ENCODE measurements at regions not wholly inside any gene's neighbourhood (a gene's known extent, or its start where the extent isn't known, plus 50 kb on each side); places are given as distances from the start of the nearest gene placed in this dataset.

DNA sequence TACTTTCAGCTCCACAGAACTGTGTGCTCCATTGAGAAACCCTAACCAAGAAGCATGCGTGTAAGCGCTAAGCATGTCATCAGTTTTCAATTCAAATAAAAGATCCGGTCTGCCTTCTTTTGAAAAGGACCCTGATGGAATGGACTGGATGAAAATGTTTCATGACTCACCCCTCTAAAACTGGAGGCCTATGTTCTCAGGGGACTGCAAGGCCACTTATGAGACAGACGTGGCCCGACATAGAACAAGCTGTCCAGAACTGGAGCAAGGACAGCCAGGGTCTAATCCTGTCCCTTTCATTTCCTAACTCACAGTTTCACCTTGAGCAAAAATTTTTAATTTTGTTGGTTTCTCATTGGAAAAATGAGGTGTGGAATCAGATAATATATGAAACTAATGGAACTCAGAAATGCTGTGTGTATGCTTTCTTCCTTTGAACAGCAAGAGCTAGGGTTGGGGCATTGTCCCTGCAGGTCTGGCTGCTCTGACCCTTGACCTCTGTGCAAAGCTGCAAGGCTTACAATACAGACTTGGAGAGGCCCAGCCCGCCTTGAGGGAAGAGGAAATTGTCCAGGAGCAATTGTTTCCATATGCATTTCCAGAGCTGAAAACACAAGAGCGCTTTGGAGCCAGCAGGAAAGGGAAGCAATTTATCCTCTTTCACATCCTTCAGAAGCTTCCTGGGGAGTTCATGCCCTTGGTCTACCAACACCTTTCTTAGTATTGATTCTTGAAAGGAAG is 553.4 kb upstream of the KLF12 start:
- TF ChIP-seq POLR2A (IDR thresholded peaks at IDR 0.05), result no peak
- TF ChIP-seq, protein P1, sequence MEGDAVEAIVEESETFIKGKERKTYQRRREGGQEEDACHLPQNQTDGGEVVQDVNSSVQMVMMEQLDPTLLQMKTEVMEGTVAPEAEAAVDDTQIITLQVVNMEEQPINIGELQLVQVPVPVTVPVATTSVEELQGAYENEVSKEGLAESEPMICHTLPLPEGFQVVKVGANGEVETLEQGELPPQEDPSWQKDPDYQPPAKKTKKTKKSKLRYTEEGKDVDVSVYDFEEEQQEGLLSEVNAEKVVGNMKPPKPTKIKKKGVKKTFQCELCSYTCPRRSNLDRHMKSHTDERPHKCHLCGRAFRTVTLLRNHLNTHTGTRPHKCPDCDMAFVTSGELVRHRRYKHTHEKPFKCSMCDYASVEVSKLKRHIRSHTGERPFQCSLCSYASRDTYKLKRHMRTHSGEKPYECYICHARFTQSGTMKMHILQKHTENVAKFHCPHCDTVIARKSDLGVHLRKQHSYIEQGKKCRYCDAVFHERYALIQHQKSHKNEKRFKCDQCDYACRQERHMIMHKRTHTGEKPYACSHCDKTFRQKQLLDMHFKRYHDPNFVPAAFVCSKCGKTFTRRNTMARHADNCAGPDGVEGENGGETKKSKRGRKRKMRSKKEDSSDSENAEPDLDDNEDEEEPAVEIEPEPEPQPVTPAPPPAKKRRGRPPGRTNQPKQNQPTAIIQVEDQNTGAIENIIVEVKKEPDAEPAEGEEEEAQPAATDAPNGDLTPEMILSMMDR (IDR thresholded peaks at IDR 0.05), result no peak
- H3K4me1 ChIP-seq, result no peaks in the 10 kb centered on the region
- intact Hi-C loops (cut with DNase I), result no loop called here
- WGBS, 2 donors, result 87% methylated on average over 7 of the region's 7 CpGs
- H3K27ac ChIP-seq, result no peak overlapping the region
- no peaks in the 10 kb centered on the region for H3K9me3 ChIP-seq
- H3K36me3 ChIP-seq, result no peaks in the 10 kb centered on the region
- no peak for DNase-seq
- H3K27me3 ChIP-seq, result no peaks in the 10 kb centered on the region
- no peak overlapping the region for H3K4me3 ChIP-seq (replicated peaks in 1 of 3)

DNA sequence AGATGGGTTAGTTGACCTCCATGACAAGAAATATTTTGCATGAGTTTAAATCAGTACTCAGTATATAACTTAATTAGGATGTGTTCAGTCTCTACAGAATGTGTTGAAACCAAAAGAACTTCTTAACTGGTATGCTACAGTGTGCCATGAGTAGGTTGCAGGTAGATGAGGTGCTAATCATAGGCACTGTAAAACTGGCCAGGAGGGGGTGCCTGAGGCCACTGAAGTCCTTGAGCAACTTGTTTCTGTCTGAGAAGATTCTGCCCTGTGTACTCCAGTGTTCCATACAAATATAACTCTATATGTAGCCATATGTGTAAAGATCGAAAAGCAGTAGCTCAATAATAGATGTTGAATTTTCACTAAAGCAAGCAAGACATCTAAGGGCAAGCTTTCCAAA is 549.2 kb upstream of the KLF12 start:
- Histone ChIP-seq H3K27ac (no peak overlapping the region), H3K4me1 (no peaks in the 10 kb centered on the region), H3K27me3 (no peaks in the 10 kb centered on the region), H3K36me3 (no peaks in the 10 kb centered on the region), H3K4me3 (replicated peaks in 1 of 3) (no peak overlapping the region), H3K9me3 (no peaks in the 10 kb centered on the region)
- WGBS, 2 donors, result 95 to 100% methylated on average over 1 of the region's 1 CpG
- intact Hi-C loops (cut with DNase I), result no loop called here
- TF ChIP-seq POLR2A (IDR thresholded peaks at IDR 0.05), result no peak
- TF ChIP-seq, protein P1 (IDR thresholded peaks at IDR 0.05), result no peak
- no peak for DNase-seq

DNA sequence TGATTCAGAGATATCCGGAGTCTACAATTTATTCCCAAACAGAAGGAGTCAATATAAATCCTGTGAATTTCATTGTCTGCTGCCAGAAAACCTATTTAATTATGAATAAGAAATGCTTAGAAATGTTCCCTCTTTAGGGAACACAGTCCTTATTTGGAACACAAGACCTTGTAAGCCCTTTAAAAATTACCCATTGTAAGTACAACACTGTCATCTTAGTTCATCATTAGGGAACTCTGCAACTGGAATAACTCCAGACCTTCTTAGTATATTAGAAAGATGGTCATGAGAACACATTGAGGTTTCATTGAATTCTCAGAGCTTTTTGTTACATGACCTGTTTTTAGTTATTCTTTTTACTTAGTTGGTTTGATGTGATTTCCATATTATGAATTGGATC is 548.5 kb upstream of the KLF12 start:
- 80 to 93% methylated on average over 1 of the region's 1 CpG for WGBS, 2 donors

DNA sequence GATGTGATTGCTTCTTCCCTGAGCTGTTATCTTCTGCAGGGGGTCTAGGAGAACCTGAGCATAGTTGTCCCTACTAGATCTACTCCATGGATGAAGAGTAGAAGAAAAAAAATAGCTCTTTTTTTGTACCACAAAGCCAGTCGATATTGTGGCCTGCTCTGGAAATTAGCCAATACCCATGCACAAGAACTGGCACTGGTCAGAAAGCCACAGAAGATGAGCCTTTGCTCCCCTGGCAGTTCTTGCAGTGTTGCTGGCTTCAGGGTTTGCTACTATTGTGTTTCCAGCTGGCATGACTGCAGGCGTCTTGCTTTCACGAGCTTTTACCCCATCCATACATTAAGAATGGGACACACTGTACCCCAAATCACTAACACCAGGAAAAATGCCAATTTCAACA is 547.7 kb upstream of the KLF12 start:
- DNase-seq, result no peak
- Histone ChIP-seq H3K36me3 (no peaks in the 10 kb centered on the region), H3K27ac (no peak overlapping the region), H3K4me1 (no peaks in the 10 kb centered on the region), H3K9me3 (no peaks in the 10 kb centered on the region), H3K27me3 (no peaks in the 10 kb centered on the region), H3K4me3 (replicated peaks in 1 of 3) (no peak overlapping the region)
- no peak for TF ChIP-seq POLR2A (IDR thresholded peaks at IDR 0.05)
- TF ChIP-seq, protein P1 (IDR thresholded peaks at IDR 0.05), result no peak
- 71 to 95% methylated on average over 3 of the region's 3 CpGs for WGBS, 2 donors
- intact Hi-C loops (cut with DNase I), result no loop called here

More for the DNA sequence above, 548.5 kb upstream of the KLF12 start:
- Histone ChIP-seq H3K36me3 (no peaks in the 10 kb centered on the region), H3K27me3 (no peaks in the 10 kb centered on the region), H3K4me1 (no peaks in the 10 kb centered on the region), H3K27ac (no peak overlapping the region), H3K9me3 (no peaks in the 10 kb centered on the region), H3K4me3 (replicated peaks in 1 of 3) (no peak overlapping the region)
- DNase-seq, result no peak
- no peak for TF ChIP-seq POLR2A (IDR thresholded peaks at IDR 0.05)
- TF ChIP-seq, protein P1 (IDR thresholded peaks at IDR 0.05), result no peak
- intact Hi-C loops (cut with DNase I), result no loop called here

DNA sequence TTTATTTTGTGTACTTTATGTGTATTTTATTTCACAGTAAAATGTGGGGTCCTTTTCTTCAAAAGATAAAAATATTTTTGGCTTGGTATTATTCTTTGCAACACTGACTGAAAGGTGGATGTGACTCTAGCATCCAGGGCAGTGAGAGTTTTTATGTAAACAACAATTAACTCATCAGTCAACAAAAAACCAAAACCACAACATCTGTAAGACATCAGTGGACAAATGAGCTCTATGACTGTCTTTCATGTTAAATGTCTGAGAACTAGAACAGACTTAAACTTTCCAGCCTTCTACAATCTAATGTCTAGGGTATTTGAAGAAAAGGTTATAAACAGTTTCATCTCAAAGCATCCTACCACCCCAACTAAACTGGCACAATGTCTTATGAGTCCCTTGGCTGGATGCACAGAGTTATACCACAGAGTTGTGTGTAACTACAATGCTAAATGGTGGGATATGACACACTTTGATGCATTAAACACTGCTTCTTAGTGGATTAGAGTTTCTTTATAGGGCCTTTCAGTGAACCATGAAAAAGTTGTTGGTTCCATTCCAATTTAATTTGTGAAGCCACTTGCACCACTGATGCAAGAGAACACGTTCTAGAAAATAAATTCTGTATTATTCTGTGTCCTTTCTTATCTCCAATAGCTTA is 544.2 kb upstream of the KLF12 start:
- intact Hi-C loops (cut with DNase I), result no loop called here
- TF ChIP-seq, protein P1 (IDR thresholded peaks at IDR 0.05), result no peak
- no peak for TF ChIP-seq POLR2A (IDR thresholded peaks at IDR 0.05)
- 22 to 27% methylated on average over 1 of the region's 1 CpG for WGBS, 2 donors

More for the DNA sequence above, 544.2 kb upstream of the KLF12 start:
- Histone ChIP-seq H3K9me3 (no peaks in the 10 kb centered on the region), H3K4me1 (no peaks in the 10 kb centered on the region), H3K36me3 (no peaks in the 10 kb centered on the region), H3K4me3 (replicated peaks in 1 of 3) (no peak overlapping the region), H3K27me3 (no peaks in the 10 kb centered on the region), H3K27ac (no peak overlapping the region)
- DNase-seq, result no peak
